ACHN (cell line): ENCODE measurements at regions not wholly inside any gene's neighbourhood (a gene's known extent, or its start where the extent isn't known, plus 50 kb on each side); places are given as distances from the start of the nearest gene placed in this dataset.
"Not testable (repeated sequence)": the region's sequence is repeated elsewhere in the genome, so short reads cannot be mapped to it uniquely, and the experiment has no call there.

Experiments
- DNase-seq: peaks from one replicate; pipeline ENCODE4 v3.0.0-alpha.2; 2015
- in situ Hi-C: cut with HindIII; loops from 2 replicates; pipeline ENCODE4 v1.10.0; 2017; ENCODE audit warnings: low sequenced_read_pairs, low pct_ligation_motif_present, low pct_unique_long_range_greater_than_20kb

DNA sequence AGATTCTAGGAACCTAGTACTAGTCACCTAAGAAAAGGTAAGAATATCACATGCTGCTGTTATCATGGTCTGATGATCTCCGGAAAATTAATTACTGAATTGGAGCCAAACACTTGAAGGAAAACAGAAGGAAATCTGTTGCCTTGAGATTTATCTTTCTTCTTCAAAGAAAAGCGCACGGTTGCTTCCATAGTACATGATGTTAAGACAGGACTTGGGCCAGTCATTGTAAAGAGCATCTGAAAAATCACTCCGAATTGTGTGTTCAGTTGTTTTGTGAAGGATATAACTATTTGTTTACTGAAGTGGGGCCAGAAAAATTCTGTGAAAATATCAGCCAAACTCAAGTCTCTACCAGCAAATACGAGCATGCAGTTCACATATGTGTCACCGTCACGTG, 134.9 kb upstream of the FOXN3 start:
- in situ Hi-C loops, result no loop called here
- DNase-seq, result no peak

DNA sequence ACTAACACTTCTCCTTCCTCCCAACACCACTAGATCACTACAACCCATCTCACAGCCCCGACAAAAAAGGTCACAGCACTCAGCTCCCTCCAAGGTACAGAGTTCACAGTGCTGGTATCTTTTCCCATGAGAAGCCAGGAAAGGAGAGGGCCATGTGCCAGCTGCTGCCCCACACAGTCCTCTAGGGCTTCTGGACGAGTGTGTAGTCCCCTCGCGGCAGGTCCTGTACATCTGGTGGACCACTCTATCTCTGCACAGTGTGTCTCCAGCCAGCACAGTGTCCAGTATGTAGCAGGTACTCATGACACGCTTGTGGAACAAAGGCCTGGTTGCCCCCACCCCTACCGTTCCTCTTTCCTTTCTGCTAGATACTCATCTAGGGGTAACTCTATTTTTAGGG, 134.4 kb upstream of the FOXN3 start:
- in situ Hi-C loops, result no loop called here

DNA sequence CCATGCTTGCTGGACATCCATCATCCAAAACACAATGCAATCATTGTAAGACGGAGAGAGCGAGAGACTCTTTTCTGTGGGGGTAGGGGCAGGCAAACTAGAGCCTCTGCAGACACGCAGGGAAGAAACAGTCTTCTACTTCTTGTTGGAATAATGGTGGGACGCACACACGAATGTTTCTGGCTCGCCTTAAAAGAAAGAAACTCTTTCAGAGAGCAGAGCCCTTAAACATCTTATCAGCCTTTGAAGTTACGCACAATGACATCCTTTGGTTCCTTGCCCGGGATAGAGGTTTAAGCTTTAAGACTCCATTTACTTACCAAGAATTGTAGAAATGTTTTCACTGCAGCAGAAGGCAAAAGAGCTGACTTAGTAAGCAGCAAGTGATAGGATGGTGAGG, 133.8 kb upstream of the FOXN3 start:
- in situ Hi-C loops, result no loop called here
- DNase-seq, result no peak

More for the DNA sequence above, 134.4 kb upstream of the FOXN3 start:
- DNase-seq, result no peak

DNA sequence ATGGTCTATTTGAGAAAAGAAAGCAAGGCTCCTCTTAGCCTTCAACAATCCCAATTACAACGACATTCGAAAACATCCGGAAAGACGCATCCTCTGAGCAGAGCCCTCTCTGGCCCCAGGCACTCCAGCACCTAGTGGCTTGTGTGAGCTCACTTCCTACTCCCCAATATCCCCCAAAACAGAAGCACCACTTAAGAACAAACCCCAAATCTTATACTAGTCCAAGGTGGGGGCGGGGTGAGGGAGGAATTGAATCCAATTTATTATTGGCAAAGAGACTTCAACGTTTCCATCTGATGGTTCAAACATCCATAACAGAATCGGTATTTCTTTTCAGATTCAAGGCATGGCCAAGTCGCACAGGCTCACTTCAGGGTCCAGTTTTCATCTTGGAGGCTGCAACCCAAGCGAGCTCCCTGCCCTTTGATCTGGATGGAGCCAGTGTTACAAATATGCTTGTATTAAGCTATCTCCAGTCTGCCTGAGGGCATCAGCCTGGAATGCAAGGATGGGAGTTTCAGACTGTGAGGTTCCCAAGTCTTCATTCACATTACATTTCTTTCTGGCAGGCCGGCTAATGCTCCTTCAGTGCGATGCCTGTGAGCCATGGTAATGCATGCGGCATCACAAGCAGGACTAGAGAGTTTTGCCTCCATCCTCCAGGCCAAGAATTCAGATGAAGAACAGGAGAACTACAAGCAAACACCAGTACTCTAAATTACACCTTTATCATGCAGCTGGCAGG, 132.5 kb upstream of the FOXN3 start:
- in situ Hi-C loops, result no loop called here
- DNase-seq, result no peak

DNA sequence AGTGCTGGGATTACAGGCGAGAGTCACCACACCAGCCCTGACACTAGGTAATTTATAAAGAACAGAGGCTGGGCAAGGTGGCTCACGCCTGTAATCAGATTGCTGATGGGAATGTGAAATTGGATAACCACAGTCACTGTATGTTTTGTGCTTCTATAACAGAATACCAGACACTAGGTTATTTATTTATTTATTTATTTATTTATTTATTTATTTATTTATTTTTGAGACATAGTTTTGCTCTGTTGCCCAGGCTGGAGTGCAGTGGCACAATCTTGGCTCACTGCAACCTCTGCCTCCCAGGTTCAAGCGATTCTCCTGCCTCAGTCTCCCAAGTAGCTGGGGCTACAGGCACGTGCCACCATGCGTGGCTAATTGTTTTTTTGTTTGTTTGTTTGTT, 130.0 kb upstream of the FOXN3 start:
- DNase-seq, in situ Hi-C loops: not testable (repeated sequence)

DNA sequence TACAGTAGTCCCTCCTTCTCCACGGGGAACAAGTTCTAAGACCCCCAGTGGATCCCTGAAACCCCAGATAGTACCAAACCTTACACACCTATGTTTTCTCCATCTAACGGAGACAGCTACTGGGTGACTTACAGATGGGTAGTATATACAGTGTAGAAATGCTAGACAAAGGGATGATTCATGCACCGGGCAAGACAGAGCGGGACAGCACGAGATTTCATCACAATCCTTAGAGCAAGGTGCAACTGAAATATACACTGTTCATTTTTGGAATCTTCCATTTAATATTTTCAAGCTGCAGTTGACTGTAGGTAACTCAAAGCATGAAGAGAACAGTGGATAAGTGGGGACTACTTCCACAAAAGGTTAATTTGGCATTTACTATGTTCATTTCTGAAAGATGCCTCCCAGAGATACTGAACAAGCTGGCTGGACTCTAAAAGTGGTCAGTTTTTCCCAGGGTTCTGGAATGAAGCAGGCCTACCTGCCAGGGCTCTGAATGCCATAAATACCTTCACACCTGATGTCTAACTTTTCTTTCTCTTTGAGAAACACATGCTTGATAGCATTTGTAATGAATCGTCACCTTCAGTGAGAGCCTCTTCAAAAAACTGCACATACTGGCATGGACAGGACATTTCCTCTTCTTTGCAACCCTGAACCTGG, 127.7 kb upstream of the FOXN3 start:
- in situ Hi-C loops, result no loop called here
- DNase-seq, result no peak

DNA sequence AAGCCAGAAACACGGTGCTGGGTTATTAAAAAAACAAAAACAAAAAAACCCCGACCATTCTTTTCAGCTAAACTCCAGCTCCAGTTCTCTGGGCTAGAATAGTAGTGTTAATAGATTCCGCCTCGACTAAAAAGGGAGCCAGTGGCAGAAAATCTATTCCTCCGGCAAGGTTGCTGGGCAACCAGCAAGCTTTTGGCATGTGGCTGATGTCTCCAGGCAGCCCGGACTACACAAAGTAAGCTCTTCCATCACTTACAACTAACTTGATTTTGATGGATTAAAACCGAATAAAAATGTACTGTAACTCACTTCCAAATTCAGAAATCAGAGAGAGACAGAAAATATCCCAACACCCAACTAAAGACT, 126.4 kb upstream of the FOXN3 start:
- in situ Hi-C loops, result no loop called here
- DNase-seq, result no peak

DNA sequence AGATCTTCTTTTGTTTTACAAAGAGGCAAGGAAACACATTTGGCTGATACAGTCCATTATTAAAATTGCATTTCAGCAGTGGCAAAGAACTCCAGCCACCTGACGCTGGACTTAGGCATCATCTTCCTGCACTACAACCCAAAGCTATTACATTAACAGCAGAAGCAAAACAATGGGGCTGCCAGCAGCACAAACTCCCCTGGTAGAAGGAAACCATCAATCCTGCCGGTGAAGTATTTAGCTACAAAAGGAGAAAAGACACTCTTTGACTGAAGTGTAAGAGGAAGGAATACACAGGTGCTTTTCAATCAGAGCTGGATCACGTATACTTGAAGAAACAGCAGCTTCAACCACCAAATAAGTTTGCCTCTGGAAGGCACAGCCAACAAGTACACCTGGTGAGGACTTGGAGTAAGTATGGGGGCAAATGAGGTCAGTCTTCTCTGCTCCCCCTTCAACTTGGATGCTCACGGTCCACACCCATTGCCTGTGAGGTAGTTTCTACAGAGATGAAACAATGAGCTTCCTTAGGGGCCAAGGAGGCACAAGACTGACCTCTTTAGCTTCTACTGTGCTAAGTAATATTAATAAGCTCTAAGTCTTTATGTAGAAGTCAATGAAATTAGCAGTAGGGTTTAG, 125.9 kb upstream of the FOXN3 start:
- in situ Hi-C loops, result no loop called here
- DNase-seq, result no peak

DNA sequence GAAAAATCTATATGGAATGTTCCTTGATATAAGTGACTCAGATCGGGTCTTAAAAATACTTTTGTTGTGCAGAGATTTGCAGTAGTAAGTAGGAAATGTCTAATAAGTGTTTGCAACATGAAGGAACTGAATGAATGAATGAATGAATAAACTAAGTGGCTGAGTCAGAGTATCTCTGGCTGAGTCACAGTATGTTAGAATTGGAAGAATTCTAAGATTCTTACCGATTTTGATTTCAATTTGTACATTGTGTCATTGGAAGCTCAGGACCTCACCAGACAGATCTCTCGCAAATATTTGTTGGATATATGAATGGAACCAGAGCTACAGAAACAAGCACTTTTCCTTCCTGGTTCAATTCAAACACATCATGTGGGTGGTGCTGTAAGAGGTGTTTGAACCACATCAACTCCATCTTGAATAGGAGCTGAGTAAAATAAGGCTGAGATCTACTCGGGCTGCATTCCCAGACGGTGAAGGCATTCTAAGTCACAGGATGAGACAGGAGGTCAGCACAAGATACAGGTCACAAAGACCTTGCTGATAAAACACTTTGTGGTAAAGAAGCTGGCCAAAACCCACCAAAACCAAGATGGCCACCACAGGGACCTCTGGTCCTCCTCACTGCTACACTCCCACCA, 123.9 kb upstream of the FOXN3 start:
- no peak for DNase-seq

DNA sequence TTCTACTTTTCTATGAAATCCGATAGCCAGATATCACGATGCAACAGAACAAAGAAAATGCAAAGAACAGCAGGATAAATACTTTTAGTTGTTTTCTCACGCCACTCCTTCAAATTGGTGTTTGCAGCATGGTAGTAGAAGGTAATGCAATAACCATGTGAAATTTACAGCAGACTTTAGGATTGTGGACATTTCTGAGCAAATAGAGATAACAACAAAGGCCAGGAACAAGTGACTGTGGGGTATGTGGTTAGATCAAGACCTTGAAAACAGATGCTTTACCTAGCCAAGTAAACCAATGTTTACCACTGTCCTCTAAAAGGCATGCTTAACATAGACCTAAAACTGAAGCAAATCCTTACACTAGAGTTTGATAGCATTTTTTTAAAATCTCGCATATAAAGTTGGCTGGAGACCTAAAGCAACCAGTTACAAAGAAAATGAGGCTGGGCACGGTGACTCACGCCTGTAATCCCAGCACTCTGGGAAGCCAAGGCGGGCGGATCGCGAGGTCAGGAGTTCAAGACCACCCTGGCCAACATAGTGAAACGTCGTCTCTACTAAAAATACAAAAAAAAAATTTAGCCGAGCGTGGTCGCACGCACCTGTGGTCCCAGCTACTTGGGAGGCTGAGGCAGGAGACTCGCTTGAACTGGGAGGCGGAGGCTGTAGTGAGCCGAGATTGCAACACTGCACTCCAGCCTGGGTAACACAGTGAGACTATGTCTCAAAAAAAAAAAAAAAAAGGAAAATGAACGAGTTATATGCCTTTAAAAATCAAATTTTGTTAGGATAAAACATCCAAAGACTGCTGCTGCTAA, 123.2 kb upstream of the FOXN3 start:
- no peak for DNase-seq
- in situ Hi-C loops, result no loop called here

More for the DNA sequence above, 123.9 kb upstream of the FOXN3 start:
- in situ Hi-C loops, result no loop called here

DNA sequence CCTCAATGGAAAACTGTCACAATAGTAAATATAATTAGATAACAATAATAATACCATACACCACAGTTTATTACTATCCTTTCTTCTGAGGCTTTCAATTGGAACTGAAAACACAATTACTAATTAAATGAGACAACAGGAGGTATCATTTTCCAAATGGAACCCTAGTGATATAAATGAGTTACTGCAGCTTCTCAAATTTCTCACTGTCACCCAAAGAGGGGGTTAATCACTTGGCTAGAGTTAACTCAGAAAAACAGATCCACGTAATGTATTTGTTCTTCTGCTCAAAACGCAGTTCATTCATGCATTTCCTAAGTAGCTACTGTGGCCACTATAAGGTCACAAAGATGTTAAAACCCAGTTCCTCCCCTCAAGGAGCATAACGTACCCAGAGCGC, 120.9 kb upstream of the FOXN3 start:
- no peak for DNase-seq
- in situ Hi-C loops, result no loop called here

GRCh38 chr14:89534902-89535685, 118.1 kb upstream of the FOXN3 start:
- no peak for DNase-seq
- in situ Hi-C loops, result no loop called here

DNA sequence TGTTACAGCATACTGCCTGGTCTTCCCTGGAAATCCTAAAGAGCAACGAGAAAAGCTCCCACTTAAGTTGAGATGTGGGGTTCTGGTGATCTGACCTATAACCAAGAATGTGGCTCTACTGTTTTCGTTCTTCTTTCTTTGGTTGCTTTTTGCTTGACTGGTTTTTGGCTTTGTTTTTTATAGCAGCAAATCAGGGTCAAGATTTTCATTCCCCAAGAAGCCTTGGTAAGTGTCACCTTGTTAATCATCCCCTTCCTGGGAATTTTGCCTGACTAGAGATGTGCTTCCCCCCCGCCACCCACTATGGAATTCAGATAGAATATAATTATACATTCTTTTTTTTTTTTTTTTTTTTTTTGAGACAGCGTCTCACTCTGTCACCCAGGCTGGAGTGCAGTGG, 116.7 kb upstream of the FOXN3 start:
- DNase-seq, result no peak
- in situ Hi-C loops, result no loop called here

DNA sequence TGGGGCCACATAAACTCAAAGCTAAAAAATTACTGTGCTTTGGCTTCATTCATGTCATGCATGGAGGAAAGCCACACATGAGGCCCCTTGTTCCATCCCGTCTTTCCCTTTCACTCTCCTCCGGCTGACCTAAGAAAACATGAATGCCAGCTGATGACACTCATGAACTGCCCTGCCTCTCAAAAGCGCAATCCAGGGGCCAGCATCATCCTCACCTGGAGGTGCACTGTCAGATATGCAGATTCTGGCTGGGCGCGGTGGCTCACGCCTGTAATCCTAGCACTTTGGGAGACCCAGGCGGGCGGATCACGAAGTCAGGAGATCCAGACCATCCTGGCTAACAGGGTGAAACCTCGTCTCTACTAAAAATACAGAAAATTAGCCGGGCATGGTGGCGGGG, 116.1 kb upstream of the FOXN3 start:
- no peak for DNase-seq
- in situ Hi-C loops, result no loop called here

DNA sequence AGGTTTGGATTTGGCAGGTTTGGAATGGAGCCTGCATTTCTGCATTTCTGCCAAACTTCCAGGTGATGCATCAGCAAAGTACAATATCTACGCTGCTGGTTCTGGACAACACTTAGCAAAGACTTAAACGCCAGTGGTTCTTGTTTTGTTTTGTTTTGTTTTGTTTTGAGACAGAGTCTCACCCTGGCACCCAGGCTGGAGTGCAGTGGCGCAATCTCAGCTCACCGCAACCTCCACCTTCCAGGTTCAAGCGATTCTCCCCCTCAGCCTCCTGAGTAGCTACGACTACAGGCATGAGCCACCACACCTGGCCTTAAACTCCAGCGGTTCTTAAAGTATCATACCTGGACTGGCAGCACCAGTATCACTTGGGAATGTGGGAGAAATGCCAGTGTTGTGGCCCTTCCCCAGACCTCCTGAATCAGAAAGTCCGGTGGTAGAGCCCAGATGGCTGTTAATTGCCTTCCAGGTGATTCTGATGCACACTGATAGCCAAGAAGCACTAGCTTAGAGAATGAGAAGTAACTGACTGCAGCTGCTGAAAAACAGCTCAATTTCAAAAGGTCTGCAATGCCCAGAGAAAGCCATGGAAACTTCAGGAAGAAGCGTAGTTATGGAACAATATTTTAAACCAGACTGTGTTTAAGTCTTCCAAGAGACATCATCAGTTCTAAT, 114.8 kb upstream of the FOXN3 start:
- in situ Hi-C loops, result no loop called here
- no peak for DNase-seq

GRCh38 chr14:89524990-89525667, 108.1 kb upstream of the FOXN3 start:
- DNase-seq, result no peak
- in situ Hi-C loops, result no loop called here

GRCh38 chr14:89524412-89524811, 107.4 kb upstream of the FOXN3 start:
- in situ Hi-C loops, result no loop called here
- no peak for DNase-seq
